ENCODE measurements at regions not wholly inside any gene's neighbourhood (a gene's known extent, or its start where the extent isn't known, plus 50 kb on each side); places are given as distances from the start of the nearest gene placed in this dataset.

DNA sequence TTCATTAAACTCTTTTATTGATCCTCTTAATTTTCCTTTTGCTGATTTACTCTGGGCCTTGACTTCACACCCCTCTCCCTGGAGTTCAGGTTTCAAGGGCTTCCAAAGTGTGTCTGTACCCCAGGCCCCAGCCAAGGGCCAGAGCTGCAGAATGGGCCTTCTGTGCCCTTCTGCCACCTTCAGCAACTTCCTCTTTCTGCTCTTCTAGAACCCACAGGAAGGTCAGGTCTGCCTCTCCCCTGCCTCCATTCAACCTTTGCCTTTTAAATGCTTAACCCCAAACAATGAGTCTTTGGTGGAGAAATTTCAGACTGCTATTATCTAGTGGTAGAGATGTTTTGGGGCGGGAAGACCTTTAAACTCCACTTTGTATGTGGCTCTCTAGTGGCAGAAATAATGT is 63.1 kb downstream of the TSN start:
- TF ChIP-seq POLR2A (IDR thresholded peaks at IDR 0.05): no peak
- TF ChIP-seq, protein P1, sequence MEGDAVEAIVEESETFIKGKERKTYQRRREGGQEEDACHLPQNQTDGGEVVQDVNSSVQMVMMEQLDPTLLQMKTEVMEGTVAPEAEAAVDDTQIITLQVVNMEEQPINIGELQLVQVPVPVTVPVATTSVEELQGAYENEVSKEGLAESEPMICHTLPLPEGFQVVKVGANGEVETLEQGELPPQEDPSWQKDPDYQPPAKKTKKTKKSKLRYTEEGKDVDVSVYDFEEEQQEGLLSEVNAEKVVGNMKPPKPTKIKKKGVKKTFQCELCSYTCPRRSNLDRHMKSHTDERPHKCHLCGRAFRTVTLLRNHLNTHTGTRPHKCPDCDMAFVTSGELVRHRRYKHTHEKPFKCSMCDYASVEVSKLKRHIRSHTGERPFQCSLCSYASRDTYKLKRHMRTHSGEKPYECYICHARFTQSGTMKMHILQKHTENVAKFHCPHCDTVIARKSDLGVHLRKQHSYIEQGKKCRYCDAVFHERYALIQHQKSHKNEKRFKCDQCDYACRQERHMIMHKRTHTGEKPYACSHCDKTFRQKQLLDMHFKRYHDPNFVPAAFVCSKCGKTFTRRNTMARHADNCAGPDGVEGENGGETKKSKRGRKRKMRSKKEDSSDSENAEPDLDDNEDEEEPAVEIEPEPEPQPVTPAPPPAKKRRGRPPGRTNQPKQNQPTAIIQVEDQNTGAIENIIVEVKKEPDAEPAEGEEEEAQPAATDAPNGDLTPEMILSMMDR (IDR thresholded peaks at IDR 0.05): no peak
- H3K9me3 ChIP-seq: peaks cover 0 to 5% (median 0%) of the 10 kb centered on the region in 3 donors
- WGBS, 2 donors: 55 to 67% methylated on average over 1 of the region's 1 CpG
- H3K27ac ChIP-seq: no peak overlapping the region
- H3K36me3 ChIP-seq: no peaks in the 10 kb centered on the region
- intact Hi-C loops (cut with DNase I): no loop called here
- no peak overlapping the region for H3K4me3 ChIP-seq
- H3K4me1 ChIP-seq: no peaks in the 10 kb centered on the region
- no peaks in the 10 kb centered on the region for H3K27me3 ChIP-seq
- no peak for DNase-seq

DNA sequence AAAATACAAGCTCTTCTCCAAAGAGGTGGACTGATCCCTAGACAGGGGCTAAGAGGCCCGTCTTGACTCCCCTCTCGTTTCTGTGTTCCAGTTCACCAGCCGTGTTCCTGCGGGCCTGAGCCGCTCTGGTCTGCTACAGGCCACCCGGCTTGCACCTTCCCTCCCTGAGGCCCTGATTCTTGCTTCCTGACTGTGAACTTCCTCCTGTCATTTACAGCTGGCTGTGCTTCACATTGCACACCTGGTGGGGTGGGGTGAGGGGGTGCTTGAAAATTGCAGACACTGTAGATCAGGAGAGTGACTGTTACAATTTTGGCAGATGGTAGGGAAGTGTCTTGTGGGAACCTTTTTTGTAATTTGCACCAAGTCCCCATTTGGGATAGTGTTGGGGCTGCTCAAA is 64.4 kb downstream of the TSN start:
- H3K4me1 ChIP-seq: no peaks in the 10 kb centered on the region
- TF ChIP-seq POLR2A (IDR thresholded peaks at IDR 0.05): no peak
- TF ChIP-seq, protein P1 (IDR thresholded peaks at IDR 0.05): no peak
- no peaks in the 10 kb centered on the region for H3K36me3 ChIP-seq
- no peaks in the 10 kb centered on the region for H3K27me3 ChIP-seq
- H3K27ac ChIP-seq: no peak overlapping the region
- peaks cover 0 to 5% (median 0%) of the 10 kb centered on the region in 3 donors for H3K9me3 ChIP-seq
- no peak for DNase-seq
- WGBS, 2 donors: 61 to 68% methylated on average over 6 of the region's 6 CpGs
- intact Hi-C loops (cut with DNase I): no loop called here
- no peak overlapping the region for H3K4me3 ChIP-seq

DNA sequence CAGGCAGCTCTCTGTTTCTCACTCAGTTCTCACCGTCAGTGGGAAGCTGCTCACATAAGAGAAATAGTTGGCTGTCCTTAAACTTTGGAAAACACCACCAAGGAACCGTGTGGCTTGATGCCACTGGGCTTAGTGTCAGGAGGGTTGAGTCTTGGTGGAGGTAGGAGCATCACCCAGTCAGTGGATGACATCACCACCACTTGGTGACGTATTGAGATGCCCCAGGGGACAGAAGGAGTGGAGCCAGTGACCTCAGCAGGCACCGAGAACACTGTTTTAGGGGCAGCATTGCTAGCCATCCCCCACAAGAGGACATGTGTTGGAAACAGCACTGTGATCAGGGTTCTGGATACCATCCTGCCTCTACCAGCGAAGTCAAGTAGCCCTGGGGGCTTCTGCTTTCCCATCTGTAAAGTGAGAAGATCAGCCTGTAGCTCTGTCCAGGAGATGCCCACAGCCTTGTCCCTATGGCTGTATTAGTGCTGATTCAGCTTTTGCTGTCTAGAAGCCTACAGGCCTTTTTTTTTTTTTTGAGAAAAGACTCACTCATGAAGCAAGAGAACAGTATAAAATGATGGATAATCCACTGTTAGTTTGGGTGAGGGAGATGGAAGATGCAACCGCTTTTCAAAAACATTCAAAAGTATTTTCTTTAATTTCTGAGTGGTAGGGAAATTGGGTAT is 66.2 kb downstream of the TSN start:
- Histone ChIP-seq H3K27ac (no peak overlapping the region), H3K9me3 (peaks cover 0 to 5% (median 0%) of the 10 kb centered on the region in 3 donors), H3K36me3 (no peaks in the 10 kb centered on the region), H3K4me1 (no peaks in the 10 kb centered on the region), H3K27me3 (no peaks in the 10 kb centered on the region), H3K4me3 (no peak overlapping the region)
- 66 to 71% methylated on average over 6 of the region's 6 CpGs for WGBS, 2 donors
- DNase-seq: no peak
- intact Hi-C loops (cut with DNase I): no loop called here
- TF ChIP-seq, protein P1 (IDR thresholded peaks at IDR 0.05): no peak
- no peak for TF ChIP-seq POLR2A (IDR thresholded peaks at IDR 0.05)

DNA sequence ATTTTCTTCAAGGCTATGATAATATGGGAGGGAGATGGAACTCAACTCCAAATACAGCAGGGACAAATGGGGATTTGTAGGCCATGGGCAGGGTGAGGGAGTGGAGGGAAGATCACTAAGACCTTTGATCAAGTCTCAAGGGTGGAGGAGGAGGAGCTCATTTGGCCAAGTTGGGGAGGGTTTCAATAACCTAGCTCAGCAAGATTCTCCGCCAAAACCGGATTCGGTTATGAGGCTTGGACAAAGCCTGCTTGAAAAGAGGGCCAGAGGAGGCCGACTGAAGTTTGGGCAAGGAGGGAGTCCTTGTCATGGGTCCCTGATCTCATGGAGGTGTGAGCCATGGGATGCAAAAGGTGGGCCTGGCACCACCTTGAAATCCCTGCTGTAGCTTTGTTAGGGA is 68.8 kb downstream of the TSN start:
- H3K9me3 ChIP-seq: no peaks in the 10 kb centered on the region
- TF ChIP-seq, protein P1 (IDR thresholded peaks at IDR 0.05): no peak
- no peak for TF ChIP-seq POLR2A (IDR thresholded peaks at IDR 0.05)
- intact Hi-C loops (cut with DNase I): no loop called here
- H3K4me1 ChIP-seq: no peaks in the 10 kb centered on the region
- 77 to 83% methylated on average over 4 of the region's 4 CpGs for WGBS, 2 donors
- no peak overlapping the region for H3K27ac ChIP-seq
- DNase-seq: no peak
- no peaks in the 10 kb centered on the region for H3K27me3 ChIP-seq
- no peaks in the 10 kb centered on the region for H3K36me3 ChIP-seq
- H3K4me3 ChIP-seq: no peak overlapping the region

DNA sequence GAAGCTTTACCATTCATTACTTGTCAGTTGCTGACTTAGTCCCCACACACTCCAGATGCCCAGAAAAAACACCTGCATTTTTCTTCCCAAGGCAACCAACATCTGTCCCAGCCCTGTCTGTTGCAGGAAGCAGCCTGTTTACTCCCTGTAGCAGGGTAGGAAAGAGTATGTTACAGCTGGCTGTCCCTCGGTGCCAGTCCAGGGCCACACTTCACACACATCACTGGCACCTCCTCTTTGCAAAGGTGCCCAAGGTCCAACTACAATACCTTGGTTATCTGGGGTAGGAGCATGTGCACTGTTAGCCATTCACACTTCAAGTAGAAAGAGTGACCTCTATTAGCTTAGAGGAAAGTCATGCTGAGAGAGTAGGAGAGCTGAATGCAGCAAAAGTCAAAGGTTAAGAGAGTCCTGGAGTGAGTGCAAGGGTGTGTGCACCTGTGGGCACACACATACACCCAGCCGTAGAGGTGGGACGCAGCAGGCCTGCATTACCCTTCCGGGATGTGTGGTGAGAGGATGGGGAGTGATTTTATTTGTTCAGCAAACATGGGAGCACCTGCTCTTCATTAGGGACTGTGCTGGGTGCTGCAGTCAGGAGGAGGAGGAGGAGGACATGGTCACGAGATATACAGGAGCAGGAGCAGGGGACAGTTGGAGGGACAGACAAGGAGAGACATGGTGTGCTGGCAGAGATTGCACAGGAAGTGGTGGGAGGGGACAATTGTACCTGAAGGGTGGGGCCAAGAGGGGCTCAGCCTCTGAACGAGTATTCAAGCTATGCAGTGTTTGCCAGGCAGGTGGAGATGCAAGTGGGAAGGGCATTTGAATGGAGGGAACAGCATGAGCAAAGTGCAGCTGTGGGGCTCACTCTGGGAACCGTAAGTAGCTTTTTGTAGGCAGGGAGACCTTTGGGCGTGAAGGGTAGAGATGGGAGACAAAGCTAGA is 69.8 kb downstream of the TSN start:
- Histone ChIP-seq H3K4me3 (no peak overlapping the region), H3K27ac (no peak overlapping the region), H3K27me3 (no peaks in the 10 kb centered on the region), H3K9me3 (no peaks in the 10 kb centered on the region), H3K36me3 (no peaks in the 10 kb centered on the region), H3K4me1 (no peaks in the 10 kb centered on the region)
- WGBS, 2 donors: 66 to 69% methylated on average over 8 of the region's 8 CpGs
- DNase-seq: no peak
- intact Hi-C loops (cut with DNase I): no loop called here
- no peak for TF ChIP-seq POLR2A (IDR thresholded peaks at IDR 0.05)
- TF ChIP-seq, protein P1 (IDR thresholded peaks at IDR 0.05): no peak

Data from esophagus squamous epithelium (tissue), 5 donors.